NCI-H128 (cell line): ENCODE measurements at regions not wholly inside any gene's neighbourhood (a gene's known extent, or its start where the extent isn't known, plus 50 kb on each side); places are given as distances from the start of the nearest gene placed in this dataset.
"Not testable (repeated sequence)": the region's sequence is repeated elsewhere in the genome, so short reads cannot be mapped to it uniquely, and the experiment has no call there.

ENCODE experiments used
- DNase-seq: peaks from one replicate; lab custom pipeline; 2025; ENCODE audit not compliant: unreplicated experiment; lab: John Stamatoyannopoulos, UW

DNA sequence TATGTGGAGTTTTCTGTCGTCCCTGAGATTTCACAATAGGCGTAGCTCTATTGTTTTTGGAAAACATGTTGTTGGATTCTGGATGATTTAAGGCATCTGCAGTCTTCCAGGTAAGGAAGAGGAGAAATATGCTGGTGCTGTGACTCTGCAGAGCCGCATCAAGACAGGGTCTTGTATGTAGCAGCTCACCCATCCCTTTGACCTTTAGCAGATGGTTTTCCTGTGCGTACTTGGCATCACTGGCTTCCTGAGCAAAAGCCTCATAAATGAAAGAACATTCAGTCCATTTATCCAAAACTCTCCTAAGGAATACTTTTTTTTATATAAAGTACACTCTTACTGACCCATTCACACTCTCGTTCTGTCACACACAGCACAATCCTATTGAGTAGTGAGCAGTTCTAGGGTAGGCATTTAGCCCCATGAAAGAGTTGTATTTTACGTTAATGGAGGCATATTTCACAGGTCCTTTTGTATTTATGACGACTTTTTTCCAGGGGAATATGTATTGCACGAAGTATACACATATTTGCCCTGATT, 443.9 kb downstream of the STK39 start:
- DNase-seq, result no peak

DNA sequence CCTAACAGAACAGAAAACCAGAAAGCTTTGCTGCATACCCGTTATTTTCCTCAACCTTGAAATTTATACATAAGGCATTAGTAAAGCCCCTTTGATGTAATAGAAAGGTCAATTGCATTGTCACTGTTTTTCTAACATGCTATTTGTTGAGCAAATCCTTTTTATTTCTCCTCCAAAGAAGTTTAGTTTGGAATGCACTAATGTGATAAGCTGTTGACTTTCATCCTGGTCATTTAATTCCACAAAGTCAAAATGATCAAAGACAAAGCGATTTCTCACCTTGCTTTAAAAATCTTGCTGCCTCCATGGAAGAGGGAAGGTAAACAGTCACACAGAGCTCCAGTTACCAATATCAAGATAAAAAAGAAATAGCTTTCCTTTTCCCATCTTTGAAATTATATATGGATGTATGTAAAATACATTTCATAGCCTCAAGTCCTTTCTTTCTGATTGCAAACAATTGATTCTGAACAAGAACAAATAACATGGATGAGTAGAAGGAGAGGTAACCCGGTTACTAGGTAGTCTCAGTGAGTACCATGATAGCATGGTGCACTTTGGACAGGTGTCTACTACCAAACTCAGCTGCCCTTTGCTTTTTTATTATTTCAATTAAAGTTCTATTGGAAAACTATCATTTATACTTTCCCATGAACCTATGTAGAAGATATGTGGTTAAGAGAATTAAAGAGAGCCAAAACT, 452.7 kb downstream of the STK39 start:
- no peak for DNase-seq

DNA sequence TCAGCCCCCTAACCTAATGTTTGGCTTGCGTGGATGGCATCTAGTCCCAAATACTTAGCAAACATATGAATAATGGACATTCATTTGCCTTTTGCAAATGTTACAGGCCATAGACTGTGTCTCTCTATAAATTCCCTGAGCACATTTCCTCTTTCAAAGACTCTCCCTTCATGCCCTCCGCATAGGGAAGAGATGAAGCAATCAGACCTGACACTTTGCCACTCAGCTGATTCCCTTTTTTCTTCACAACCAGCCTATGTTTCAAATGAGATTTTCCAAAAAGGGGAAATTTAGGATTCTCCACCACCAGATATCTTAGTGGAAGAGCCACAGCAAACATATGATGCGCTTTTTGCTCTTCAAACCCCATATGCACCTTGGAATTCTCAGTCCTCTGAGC, 453.7 kb downstream of the STK39 start:
- DNase-seq, result no peak

GRCh38 chr2:167792126-167792525, 455.3 kb downstream of the STK39 start:
- DNase-seq, result no peak

GRCh38 chr2:167790781-167791450, 456.5 kb downstream of the STK39 start:
- no peak for DNase-seq

DNA sequence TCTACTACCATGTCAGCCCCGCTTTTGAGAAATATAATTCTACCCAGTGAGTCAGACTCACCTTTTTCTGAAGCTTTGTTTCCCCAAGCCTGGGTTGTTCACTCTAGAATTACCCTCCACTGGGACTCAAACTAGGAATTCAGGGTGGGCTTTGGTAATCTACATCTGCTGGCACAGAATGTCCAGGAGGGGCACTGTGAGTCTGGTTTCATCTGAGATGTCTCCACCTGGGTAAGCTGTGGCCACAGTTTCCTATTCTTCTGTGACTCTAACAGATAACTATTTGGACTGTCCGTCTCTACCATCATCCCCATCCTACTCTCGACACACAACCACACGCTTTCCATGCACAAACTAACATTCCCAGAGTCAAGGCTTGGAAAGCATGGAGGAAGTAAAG, 457.2 kb downstream of the STK39 start:
- no peak for DNase-seq

DNA sequence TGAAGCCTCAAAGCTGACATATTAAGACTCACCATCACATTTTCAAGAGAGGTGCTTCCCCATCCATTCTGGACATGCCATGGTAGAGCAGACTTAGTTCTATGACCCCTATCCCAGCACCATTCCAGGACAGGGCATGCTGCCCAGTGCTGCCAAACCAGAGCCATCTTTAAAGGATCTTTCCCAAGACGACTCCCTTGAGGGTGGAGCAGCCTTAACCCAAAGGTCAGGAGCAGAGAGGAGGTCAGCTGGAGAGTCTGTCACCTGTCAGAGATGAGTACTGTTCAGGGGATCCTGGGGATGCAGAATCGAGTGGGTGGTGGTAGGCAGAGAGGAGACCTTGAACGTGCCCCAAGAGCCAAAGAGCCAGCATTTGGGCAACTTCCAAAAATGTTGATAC, 459.8 kb downstream of the STK39 start:
- DNase-seq, result no peak

DNA sequence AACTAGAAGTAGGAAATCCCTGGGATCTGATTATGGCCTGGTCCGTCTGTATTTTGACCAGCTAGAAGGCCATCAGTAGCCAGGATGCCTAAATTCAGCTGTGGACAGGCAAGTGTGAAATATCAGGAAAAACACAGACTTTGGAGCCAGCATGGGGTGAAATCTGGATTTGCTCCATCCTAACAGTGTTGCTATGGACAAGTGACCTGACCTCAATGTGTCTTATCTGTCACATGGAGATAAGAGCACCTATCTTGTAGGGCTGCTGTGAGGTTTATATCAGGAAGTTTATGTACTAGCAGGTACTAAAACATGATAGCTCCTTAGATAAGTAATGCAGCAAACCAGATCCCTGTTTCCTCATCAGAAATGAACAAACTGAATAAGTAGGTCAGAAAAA, 460.4 kb downstream of the STK39 start:
- no peak for DNase-seq

DNA sequence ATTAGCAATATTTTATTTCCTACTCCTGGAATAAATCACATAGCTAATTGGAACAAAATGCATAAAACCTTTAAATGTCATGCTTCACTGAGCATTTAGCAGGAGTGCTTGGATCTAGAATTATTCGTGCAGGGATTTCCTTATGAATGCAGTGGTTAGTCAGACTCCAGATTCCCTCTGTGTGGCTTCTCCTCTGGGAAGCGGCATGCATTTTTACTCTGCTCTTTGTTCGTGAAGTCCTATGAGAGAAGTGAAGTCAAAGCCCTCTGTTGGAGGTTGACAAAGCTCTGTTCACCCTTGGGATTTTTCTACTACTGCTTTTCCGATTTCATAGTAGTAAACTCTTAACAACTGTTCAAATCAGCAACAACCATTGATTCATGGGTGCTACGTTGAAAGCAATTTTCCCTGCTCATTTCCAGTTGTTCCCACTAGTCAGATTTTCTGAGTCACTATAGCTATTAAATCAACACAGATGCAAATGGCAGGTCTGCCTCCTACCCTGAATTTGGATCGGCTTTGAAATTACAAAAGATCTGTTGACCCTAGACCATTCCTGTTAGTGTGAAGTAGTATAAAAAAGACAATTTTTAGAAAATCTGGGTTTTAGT, 461.7 kb downstream of the STK39 start:
- DNase-seq, result no peak

- DNase-seq, result no peak
These were observed 463.3 kb downstream of the STK39 start for GRCh38 chr2:167784084-167784425.

DNA sequence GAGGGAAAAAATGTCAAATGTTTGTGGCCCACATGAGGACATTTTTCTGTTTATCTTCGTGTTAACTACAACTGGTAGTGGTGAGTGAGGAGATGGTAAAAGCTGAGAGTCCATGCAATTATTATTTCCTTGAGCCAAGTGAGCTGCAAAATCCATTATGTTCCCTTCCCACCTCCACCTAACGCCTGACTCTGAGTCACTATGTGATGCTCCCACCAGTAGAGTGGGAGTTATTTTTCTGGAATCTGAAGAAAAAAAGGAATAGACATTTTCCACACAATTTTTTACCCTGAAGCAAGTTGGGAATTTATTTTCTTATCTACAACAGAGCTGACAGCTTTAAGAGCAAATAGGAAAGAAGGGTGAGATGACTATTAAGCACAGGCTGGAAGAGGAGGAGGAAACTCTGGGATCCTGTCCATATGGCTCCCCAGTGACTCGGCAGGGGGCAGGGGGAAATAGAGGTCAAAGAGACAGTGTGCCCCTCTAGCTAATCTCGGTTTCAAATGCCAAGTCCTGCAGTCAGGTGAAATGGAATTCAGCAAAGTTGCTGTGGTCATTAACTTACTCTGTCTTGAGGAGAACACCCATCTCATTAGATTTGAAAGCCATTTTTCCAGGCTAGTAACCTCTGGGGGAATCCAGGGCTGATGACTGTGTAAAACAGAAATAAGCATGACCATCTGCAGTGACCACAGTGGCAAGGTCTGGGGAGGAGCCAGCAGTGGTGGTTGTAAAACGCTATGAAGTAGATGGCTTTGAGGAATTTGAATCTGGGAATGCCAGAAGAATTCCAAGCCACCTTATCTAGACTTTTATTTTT, 463.9 kb downstream of the STK39 start:
- DNase-seq, result no peak

- DNase-seq, result not testable (repeated sequence)
These were observed 465.8 kb downstream of the STK39 start for GRCh38 chr2:167781629-167782028.

DNA sequence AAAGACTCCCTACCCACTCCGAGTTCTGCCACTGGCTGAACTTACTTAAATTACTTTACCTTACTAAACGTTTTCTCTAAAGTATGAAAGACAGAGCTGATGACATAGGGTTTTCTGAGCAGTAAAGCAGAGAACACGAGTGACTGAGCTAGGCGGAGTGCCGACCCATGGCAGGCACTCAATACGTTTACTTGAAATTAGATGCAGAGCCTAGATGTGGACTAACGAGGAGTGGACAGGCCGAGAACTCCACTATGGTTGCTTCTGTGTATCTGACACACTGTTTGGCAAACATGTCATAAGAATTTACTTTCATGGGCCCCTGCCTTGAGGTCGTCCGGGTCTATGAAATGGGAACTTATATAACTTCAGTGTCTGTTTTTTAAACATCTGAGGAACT, 471.0 kb downstream of the STK39 start:
- DNase-seq, result no peak

DNA sequence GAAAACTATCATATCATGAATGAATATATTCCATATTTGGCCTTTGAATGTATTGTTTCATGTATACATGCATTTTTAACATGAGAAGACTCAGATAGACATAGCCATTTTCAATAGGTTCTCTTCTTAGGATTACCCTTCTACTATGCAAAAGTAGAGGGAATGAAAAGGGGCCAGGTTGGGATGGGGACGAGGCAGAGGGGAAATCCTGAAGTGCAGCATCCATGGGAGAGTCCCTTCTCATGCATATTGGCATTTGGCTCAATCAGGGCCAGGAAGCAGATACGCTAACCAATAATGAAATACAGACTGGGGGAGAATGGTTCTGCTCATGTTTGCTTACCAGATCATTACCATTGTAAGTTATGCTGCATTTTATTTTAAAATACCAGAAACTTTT, 475.8 kb downstream of the STK39 start:
- no peak for DNase-seq

DNA sequence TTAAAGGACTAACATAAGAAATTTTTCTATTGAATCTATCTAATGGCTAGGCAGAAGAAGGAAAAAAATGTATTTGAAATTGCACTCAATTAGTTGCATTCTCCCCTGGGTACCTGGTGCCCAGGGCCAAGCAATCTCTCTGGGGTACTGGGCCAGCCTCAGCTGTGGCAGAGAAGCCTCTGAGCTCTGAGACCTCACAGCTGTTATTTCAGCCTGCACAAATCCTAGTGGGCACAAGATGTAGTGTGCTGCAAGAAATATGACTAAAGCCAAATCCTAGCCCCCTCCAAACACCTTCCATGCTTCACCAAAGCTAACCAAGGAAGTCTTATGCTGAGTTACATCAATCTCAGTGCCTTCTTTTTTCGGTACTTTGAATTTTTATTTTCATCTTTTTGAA, 478.4 kb downstream of the STK39 start:
- no peak for DNase-seq

DNA sequence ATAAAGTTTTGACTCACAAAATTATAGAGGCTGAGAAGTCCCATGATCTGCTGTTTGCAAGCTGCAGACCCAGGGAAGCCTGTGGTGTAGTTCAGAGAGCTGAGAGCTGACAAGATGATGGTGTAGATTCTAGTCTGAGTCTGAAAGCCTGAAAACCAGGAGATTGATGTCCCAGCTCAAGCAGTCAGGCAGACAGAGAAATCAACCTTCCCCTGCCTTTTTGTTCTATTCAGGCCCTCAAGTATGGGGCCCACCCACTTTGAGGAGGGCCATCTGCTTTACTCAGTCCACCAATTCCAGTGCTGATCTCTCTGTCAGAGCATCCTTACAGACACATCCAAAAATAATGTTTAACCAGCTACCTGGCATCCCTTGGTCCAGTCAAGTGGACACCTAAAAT, 479.6 kb downstream of the STK39 start:
- no peak for DNase-seq

- no peak for DNase-seq
These were observed 482.5 kb downstream of the STK39 start for GRCh38 chr2:167764772-167765341.

GRCh38 chr2:167761465-167762136, 485.8 kb downstream of the STK39 start:
- DNase-seq, result no peak

- DNase-seq, result no peak
These were observed 487.9 kb downstream of the STK39 start for GRCh38 chr2:167759531-167759930.

DNA sequence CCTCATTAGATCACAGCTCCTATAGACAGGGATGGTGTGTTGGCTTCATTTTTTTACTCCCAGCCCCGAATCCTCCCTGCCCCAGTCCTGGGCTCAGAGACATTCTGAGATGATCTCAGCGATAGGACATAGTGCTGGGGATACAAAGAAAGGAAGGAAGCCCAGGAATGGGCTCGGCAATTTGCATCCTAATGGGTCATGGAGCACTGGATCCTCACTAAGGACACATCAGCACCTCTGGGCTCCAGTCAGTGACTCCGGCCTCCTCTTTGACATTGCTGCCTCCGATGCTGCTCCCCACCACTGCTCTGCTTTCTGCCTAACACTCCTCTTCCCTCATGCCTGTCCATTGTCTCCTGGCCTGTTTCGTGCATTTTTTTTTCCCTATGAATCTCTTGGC, 489.1 kb downstream of the STK39 start:
- no peak for DNase-seq

DNA sequence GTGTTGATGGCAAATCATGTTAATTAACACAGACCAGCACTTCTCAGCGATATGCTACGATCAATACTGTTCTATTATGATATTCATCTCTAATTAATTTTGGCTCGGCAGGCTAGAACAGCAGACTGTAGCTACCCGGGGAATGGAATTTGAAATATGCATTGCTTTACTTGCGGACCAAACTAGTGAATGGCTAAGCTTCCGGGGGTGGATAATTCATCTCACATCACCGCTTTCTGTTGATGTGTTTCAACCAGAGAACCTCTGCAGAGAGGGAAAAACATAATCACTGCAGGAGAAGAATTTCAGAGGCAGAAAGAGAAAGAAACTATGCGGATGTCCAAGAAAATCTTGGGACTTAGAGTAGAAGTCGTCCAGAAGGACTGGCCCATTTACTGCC, 490.9 kb downstream of the STK39 start:
- DNase-seq, result no peak
